Sciatic nerve (tissue), 2 donors: ENCODE measurements at regions not wholly inside any gene's neighbourhood (a gene's known extent, or its start where the extent isn't known, plus 50 kb on each side); places are given as distances from the start of the nearest gene placed in this dataset.

Source experiments
- ATAC-seq: fragments of 200-7000 bp; cut with Tn5 transposase; one replicate; pipeline ENCODE4 v1.9.1; 2020; ENCODE audit warnings: mild to moderate bottlenecking, moderate library complexity
- DNase-seq: peaks from one replicate; pipeline ENCODE4 v3.0.0-alpha.2; 2020; ENCODE audit warnings: low spot score
- intact Hi-C: fragments of 100-400 bp; cut with DNase I; formaldehyde crosslinking; loops from one replicate; pipeline ENCODE4 v1.14.2; 2022
- donor health status: DM: no; HTN: no; CAD: no.
- donor health status: DM: no; HTN: no; CAD: no.

- intact Hi-C loops, result no loop called here
Measured at GRCh38 chr1:55695151-55695550, 480.0 kb upstream of the USP24 start.

DNA sequence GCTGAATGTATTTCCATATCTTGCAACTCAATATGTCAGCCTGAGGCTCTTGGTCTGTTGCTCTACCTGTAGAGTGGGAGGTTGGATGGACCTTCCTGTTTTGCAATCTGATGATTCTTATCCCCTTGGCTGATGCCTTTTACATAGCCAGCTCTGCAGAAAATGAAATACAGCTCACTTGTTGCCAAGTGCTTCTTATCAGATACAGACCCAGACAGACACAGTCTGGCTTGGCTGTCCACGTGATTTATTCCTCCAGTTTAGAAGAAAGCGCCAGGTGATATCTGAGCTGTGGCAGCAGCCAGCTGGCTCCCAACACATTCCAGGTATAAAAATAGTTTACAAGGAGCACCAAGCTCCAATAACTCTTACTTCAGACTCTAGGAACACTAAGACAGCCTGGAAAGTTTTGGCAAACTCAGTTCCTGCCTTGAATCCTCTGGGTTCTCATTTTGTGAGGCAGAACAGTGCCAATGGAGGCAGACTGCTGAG lies 479.2 kb upstream of the USP24 start:
- no peak for DNase-seq
- intact Hi-C loops, result no loop called here
- ATAC-seq, result no peak

More at GRCh38 chr1:55695151-55695550, 480.0 kb upstream of the USP24 start:
- DNase-seq, result no peak
- no peak for ATAC-seq

GRCh38 chr1:55692726-55693125 lies 477.6 kb upstream of the USP24 start:
- DNase-seq (no peak), ATAC-seq (no peak)
- intact Hi-C loops, result no loop called here

GRCh38 chr1:55690366-55690765 lies 475.2 kb upstream of the USP24 start:
- ATAC-seq, result peak; percentile 97
- peak; percentile 60 for DNase-seq
- intact Hi-C loops, result no loop called here

DNA sequence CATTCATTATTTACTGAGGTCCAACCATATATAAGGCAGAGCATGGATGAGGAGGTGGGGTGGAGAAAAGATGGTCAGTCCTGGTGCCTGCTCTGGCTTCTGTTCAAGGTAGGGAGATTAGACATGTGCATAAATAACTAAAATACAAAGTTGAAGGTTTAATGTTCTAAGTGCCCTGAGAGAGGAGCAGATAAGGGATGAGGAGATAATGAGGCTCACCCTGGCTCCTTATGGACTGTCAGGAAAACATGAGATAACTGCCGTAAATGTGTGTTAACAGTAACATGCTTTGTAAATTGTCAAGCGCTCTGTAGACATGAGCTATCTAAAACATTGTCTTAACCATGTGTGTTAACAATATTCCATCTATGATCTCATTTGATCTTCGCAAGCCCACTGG lies 474.6 kb upstream of the USP24 start:
- ATAC-seq (no peak), DNase-seq (no peak)
- intact Hi-C loops, result no loop called here

DNA sequence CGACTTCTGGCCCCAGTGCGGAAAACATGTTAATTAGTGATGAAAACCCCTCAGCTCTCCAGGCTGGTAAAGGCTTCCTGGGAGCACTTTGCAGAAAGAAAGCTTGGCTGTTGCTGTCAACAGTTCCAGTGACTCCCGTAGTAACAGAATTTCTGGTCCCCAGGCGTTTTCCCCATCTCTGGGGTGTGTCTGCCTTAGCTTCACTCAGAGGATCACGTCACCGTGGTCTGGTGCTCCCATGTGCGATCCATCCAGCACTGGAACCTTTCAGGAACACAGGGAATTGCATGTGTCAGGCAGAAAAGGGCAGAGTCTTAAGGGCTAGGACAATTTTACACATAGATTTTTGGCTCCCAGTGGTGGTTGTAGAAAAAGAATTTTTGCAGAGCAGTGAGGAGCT lies 470.4 kb upstream of the USP24 start:
- ATAC-seq (no peak), DNase-seq (no peak)
- intact Hi-C loops, result no loop called here

DNA sequence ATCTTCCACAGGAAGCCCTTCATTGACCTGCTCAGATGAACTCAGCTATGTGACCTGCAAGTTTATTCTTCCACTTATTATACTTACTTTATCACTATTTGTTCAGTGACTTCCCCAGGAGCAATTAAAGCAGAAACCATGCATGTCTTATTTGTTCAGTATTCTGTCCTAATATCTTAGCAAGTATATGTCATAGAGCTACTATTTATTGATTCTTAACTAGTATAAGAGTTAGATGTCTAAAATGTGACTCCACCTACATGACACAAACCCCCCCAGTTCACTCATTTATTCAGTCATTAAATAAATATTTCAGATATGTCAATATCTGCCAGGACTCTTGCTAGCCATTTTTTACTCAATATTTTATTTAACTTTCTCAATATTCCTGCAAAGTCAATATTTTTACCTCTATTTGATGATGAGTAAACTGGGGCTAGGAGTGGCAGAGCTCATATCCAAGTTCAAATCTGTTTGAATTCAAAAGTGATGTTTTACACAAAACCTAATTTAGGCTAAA lies 469.0 kb upstream of the USP24 start:
- ATAC-seq, result no peak
- intact Hi-C loops, result no loop called here
- no peak for DNase-seq

GRCh38 chr1:55682198-55682597 lies 467.0 kb upstream of the USP24 start:
- intact Hi-C loops, result no loop called here
- ATAC-seq (no peak), DNase-seq (no peak)

DNA sequence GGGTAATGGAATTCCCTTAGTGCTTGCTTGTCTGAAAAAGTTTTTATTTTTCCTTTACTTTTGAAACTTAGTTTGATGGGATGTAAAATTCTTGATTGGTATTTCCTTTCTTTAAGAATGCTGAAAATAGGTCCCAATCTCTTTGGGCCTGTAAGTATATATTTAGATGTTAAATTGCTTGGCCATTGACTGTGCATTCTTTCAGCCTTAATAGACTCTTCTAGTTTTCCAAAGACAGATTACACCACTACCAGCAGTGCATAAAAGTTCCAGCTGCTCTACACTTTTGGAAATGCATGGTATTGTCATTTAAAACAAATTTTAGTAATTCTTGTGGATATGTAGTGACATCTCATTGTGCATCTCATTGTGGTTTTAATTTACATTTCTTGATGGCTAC lies 464.8 kb upstream of the USP24 start:
- ATAC-seq (no peak), DNase-seq (no peak)
- intact Hi-C loops, result no loop called here

DNA sequence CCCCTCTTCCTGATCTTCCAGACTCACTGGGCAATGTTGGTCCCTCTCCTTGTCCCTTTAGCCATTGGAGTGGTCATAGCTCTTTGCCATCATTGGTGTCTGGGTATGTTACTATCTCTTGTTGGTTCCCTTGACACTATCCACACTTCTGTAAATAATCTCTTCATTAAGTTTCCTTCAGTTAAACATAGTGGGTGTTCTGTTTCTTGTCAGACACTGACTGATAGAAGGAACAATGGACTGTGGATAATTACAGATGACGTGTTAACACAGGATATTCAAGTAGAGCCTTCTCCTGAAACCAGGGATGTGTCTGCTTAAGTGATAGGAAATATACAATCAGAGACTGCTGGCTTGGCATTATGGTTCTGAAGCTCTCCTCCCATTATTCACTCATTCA lies 458.3 kb upstream of the USP24 start:
- no peak for ATAC-seq
- no peak for DNase-seq
- intact Hi-C loops, result no loop called here

- DNase-seq, result no peak
- ATAC-seq, result peak; percentile 77
- intact Hi-C loops, result no loop called here
Measured at GRCh38 chr1:55670331-55671082, 455.3 kb upstream of the USP24 start.

GRCh38 chr1:55669293-55669692 lies 454.1 kb upstream of the USP24 start:
- ATAC-seq (peak; percentile 94), DNase-seq (no peak)
- intact Hi-C loops, result no loop called here

DNA sequence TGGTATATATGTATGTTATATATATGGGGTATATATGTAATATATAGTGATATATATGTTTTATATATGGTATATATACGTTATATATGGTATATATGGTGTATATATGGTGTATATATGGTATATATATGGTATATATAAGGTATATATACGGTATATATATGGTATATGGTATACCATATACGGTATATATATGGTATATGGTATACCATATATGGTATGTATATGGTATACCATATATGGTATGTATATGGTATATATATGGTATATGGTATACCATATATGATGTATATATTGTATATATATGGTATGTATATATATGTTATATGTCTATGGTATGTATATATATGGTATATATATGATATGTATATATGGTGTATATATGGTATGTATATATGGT lies 447.7 kb upstream of the USP24 start:
- DNase-seq (no peak), ATAC-seq (no peak)
- intact Hi-C loops, result no loop called here

DNA sequence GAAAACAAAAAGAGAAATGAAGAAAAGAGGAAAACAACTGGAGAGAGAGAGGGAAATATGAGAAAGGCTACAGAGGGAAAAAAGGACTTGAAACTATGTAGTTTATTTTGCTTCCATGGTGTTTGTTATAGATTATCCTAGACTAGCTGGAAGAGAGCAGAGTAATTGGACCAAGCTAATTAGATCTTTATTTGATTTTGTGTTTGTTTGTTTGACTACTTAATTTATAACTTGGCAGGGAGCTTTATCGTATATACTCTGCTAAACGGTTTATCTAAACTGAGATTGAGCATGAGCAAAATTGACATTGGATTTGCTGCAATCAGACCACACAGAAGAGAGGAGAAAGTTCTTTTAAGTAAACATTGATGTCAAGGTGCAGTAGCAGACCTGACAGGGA lies 443.8 kb upstream of the USP24 start:
- no peak for ATAC-seq

DNA sequence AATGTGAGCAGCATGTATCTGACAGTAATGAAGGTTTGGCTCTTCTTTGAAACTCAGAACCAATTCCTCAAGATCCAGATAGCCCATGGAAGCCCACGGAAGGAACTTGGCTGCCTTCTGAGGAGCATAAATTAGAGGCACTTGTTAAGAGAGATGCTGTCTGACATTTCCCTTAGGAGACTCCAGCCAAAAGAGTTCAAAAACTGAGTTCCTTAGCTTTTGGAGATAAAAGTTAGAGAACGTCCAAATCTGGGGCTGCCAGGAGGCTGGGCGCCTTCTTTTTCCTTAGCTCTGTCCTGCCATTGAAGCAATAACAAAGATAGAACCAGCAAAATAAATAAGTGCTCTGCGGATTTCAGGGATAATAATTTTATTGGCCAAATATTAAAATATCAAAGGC lies 439.6 kb upstream of the USP24 start:
- ATAC-seq (peak; percentile 61), DNase-seq (no peak)
- intact Hi-C loops, result no loop called here

More for the DNA sequence above, 443.8 kb upstream of the USP24 start:
- no peak for DNase-seq
- intact Hi-C loops, result loop anchor here (1.0 kb wide), 1 partner anchor 14 kb away; no protein-coding TSS in a partner anchor

DNA sequence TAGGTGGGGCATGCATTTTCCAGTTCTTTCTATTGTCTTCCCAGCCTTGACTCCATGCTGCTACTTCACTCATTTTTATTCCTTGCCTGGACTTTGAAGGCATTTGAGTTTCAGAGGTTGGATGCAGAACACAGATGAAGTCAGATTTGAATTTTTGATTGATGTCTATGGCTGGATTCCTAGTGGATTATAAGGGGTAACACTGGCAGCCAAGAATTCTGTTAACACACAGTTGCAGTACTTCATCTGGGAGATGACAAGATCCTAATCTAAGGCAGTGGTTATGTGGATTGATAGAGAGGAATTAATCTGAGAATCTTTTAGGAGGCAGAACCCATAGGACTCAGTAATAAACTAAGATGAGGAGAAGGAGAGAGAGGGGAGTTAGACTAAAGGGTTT lies 439.0 kb upstream of the USP24 start:
- no peak for ATAC-seq
- intact Hi-C loops, result no loop called here
- no peak for DNase-seq

DNA sequence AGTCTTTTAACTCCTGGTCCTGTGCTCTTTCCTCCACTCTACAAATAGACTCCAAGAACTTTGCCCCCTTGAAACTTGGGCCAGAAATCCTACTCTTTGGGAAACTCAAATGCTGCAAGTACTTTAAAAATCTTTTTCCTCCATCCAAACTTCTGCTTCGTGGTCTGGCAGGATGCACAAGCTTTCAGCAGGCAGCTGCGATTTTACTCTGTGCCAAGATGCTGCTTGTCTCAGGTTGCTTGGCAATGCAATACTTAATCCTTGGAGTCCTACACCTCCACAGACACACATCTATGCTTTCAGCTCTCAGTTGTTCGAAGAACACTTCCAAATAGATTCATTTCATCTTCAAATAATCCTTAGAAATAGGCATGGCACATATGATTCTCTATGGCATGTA lies 435.3 kb upstream of the USP24 start:
- intact Hi-C loops, result no loop called here
- ATAC-seq (peak; percentile 56), DNase-seq (no peak)

GRCh38 chr1:55646181-55646580 lies 431.0 kb upstream of the USP24 start:
- no peak for ATAC-seq
- DNase-seq, result no peak
- intact Hi-C loops, result no loop called here

DNA sequence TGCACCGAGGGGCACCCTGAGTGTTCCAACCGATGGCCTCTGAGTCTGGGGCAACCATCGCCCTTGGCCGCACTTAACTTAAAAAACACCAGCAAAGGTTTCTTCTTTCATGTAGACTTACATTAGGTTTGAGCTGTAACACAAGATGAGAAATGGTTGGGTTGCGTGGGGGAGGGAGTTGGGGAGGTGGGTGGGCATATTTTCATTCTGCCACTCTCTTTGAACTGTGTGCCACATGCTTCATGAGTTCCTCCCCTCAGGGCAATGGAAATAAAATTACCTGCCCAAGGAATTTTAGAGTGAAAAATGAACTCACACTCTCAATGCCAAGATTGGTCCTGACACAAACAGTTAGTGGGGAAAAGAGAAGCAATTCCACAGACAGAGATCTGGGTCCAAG lies 430.1 kb upstream of the USP24 start:
- DNase-seq (no peak), ATAC-seq (no peak)
- intact Hi-C loops, result loop anchor here (1.0 kb wide), 1 partner anchor 14 kb away; no protein-coding TSS in a partner anchor

DNA sequence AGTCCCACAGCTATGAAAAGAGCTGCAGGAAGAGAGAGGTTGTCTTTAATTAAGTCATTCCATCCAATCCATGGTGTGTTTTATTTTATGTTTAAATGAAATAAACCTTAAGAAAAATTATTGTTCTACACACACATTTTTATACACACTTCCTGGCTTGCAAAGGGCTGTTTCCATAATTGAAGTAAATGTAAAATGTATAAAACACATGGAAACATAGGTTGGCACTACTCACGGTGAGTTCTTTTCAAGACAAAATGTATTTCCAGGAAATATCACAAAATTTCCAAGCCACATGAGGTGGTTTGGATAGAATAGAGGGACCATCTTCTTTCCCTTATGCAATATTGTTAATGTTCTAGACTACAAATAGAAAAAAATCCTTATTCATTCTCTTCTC lies 426.8 kb upstream of the USP24 start:
- ATAC-seq (no peak), DNase-seq (no peak)
- intact Hi-C loops, result no loop called here
